ENCODE measurements at regions not wholly inside any gene's neighbourhood (a gene's known extent, or its start where the extent isn't known, plus 50 kb on each side); places are given as distances from the start of the nearest gene placed in this dataset.

DNA sequence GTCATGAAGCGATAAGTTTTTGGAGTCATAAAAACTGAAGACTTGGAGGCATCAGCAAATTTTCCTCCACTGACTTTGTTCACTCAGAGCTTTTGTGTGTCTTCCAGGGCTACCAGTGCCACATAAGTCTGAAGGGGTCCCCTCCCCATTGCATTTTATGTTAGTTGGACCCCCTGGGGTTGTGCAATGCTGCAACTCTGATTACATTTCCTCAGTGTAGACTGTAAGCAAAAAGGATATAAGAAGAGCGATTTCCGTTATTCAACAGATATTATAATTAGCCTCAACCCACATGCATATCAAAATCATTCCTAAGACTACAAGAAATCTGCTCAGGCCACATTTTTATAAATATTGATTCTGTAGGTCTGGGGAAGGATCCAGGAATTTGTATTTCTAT, 324.0 kb downstream of the TDRD3 start:
- TF ChIP-seq, protein P1, sequence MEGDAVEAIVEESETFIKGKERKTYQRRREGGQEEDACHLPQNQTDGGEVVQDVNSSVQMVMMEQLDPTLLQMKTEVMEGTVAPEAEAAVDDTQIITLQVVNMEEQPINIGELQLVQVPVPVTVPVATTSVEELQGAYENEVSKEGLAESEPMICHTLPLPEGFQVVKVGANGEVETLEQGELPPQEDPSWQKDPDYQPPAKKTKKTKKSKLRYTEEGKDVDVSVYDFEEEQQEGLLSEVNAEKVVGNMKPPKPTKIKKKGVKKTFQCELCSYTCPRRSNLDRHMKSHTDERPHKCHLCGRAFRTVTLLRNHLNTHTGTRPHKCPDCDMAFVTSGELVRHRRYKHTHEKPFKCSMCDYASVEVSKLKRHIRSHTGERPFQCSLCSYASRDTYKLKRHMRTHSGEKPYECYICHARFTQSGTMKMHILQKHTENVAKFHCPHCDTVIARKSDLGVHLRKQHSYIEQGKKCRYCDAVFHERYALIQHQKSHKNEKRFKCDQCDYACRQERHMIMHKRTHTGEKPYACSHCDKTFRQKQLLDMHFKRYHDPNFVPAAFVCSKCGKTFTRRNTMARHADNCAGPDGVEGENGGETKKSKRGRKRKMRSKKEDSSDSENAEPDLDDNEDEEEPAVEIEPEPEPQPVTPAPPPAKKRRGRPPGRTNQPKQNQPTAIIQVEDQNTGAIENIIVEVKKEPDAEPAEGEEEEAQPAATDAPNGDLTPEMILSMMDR (IDR thresholded peaks at IDR 0.05; ENCODE audit: low read depth, low read length, poor library complexity, severe bottlenecking) = no peak
- TF ChIP-seq EZH2phosphoT487 (IDR thresholded peaks at IDR 0.05; ENCODE audit: borderline replicate concordance, low read length) = no peak

Data from DOHH2 (cell line).